Stomach (tissue), 8 donors: ENCODE measurements at regions not wholly inside any gene's neighbourhood (a gene's known extent, or its start where the extent isn't known, plus 50 kb on each side); places are given as distances from the start of the nearest gene placed in this dataset.

ENCODE experiments used
- DNase-seq, 2 donors: peaks; one replicate each; pipeline versions ENCODE4 v3.0.0 to v3.0.0-alpha.2; 2013 to 2019
- H3K27ac ChIP-seq, 5 donors: fragments of 200-600 bp in 4 of 5; sonication (generic) in 4 of 5; one replicate each; pipeline ENCODE4 v1.5.1; 2013 to 2019; ENCODE audit warnings: mild to moderate bottlenecking in 1 of 5, moderate library complexity in 1 of 5
- H3K27me3 ChIP-seq, 3 donors: fragments of 200-600 bp; sonication (generic); one replicate each; pipeline ENCODE4 v1.5.1; 2017 to 2019; ENCODE audit warnings: mixed run types in 1 of 3
- H3K36me3 ChIP-seq, 4 donors: fragments of 200-600 bp; sonication (generic); 1 replicate in 3 of 4; 2 replicates in 1 of 4; pipeline ENCODE4 v1.5.1; 2016 to 2019
- H3K4me1 ChIP-seq, 4 donors: fragments of 200-600 bp; sonication (generic); one replicate each; pipeline ENCODE4 v1.5.1; 2016 to 2019
- H3K4me3 ChIP-seq, 4 donors: fragments of 200-600 bp; sonication (generic) in 3 of 4; one replicate each; pipeline ENCODE4 v1.5.1; 2016 to 2019; ENCODE audit warnings: mild to moderate bottlenecking in 1 of 4
- H3K9me3 ChIP-seq, 4 donors: fragments of 200-600 bp; sonication (generic); one replicate each; pipeline ENCODE4 v1.5.1; 2016 to 2019
- EP300 ChIP-seq: sonication (generic); formaldehyde crosslinking; IDR thresholded peaks from one replicate; pipeline ENCODE4 v1.6.1; 2017; ENCODE audit warnings: antibody characterized with exemption
- POLR2A ChIP-seq, 4 donors: fragments of 450-650 bp; IDR thresholded peaks; one replicate each; pipeline ENCODE4 v1.6.1; 2016; ENCODE audit warnings: antibody characterized with exemption in 4 of 4, control low read depth in 2 of 4, mild to moderate bottlenecking in 1 of 4, moderate library complexity in 1 of 4
- POLR2AphosphoS5 ChIP-seq, 3 donors: sonication (generic); formaldehyde crosslinking; IDR thresholded peaks; one replicate each; pipeline ENCODE4 v1.6.1; 2016; ENCODE audit warnings: antibody characterized with exemption in 3 of 3
- WGBS, 5 donors: extraction: QIAGEN DNeasy Blood & Tissue Kit in 3 of 5; methylation state at CpG; one replicate each; pipeline versions ENCODE4 v1.1.5 to v1.1.7; 2013 to 2018; 5-methylcytosine and 5-hydroxymethylcytosine counted together
- intact Hi-C: fragments of 100-400 bp; cut with DNase I; formaldehyde crosslinking; loops from one replicate; pipeline ENCODE4 v1.15.1; 2023; ENCODE audit warnings: low total_unique reads
- TF ChIP-seq, protein P1 (sequence below), 7 experiments: fragments of 450-650 bp in 4 of 7; fragments of 200-600 bp in 3 of 7; sonication (generic) in 3 of 7; IDR thresholded peaks; one replicate each; pipeline ENCODE4 v1.5.1; 2016 to 2019; ENCODE audit warnings: antibody characterized with exemption in 7 of 7, control low read depth in 2 of 7, mild to moderate bottlenecking in 1 of 7
- donor health status: healthy with polysubstance abuse.
- donor health status: Bipolar disorder and iron deficiency.
- donor health status: healthy.

DNA sequence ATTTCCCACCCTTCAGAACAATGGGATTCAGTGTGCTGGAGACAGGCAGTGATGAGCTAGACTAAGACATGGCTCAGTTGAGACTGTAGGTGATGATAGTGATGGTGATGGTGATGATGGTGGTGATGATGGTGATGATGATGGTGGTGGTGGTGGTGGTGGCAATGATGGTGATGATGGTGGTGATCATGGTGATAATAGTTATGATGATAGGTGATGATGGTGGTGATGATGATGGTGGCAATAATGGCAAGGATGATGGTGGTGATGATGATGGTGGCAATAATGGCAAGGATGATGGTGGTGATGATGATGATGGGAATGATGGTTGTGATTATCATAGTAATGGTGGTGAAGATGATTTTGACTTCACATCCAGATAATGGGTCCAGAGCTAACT lies 176.7 kb downstream of the NXNL2 start:
- no peaks in the 10 kb centered on the region for H3K27me3 ChIP-seq
- H3K4me1 ChIP-seq: peaks cover 0 to 4% (median 0%) of the 10 kb centered on the region in 4 donors
- no peak overlapping the region for H3K4me3 ChIP-seq
- no peaks in the 10 kb centered on the region for H3K36me3 ChIP-seq
- no peak for DNase-seq
- TF ChIP-seq POLR2A (IDR thresholded peaks at IDR 0.05): no peak
- no peak for TF ChIP-seq EP300
- TF ChIP-seq, protein P1, sequence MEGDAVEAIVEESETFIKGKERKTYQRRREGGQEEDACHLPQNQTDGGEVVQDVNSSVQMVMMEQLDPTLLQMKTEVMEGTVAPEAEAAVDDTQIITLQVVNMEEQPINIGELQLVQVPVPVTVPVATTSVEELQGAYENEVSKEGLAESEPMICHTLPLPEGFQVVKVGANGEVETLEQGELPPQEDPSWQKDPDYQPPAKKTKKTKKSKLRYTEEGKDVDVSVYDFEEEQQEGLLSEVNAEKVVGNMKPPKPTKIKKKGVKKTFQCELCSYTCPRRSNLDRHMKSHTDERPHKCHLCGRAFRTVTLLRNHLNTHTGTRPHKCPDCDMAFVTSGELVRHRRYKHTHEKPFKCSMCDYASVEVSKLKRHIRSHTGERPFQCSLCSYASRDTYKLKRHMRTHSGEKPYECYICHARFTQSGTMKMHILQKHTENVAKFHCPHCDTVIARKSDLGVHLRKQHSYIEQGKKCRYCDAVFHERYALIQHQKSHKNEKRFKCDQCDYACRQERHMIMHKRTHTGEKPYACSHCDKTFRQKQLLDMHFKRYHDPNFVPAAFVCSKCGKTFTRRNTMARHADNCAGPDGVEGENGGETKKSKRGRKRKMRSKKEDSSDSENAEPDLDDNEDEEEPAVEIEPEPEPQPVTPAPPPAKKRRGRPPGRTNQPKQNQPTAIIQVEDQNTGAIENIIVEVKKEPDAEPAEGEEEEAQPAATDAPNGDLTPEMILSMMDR (IDR thresholded peaks at IDR 0.05): no peak
- H3K27ac ChIP-seq: no peak overlapping the region
- H3K9me3 ChIP-seq: peaks cover 0 to 5% (median 2%) of the 10 kb centered on the region in 4 donors
- intact Hi-C loops: no loop called here

DNA sequence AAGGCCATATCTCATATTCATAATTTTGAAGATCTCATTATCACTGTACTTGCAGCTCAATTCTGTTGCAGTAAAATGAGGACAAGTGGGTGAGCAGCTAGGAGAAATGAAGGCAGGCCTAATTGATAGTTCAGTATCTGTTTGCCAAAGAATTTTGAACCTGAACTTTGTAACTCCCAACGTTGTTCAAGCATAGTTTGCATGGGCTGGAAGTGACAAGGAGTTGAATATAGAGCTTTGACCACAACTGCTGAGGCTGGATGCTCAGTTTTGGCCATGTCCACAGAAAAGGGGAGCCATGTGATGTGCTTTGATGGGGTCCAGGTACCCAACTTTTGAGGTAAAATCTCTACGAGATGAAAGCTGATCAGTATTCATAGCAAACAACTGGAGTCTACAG lies 177.5 kb downstream of the NXNL2 start:
- H3K9me3 ChIP-seq: peaks cover 0 to 5% (median 2%) of the 10 kb centered on the region in 4 donors
- DNase-seq: no peak
- H3K36me3 ChIP-seq: no peaks in the 10 kb centered on the region
- no peak overlapping the region for H3K27ac ChIP-seq
- H3K4me3 ChIP-seq: no peak overlapping the region
- H3K4me1 ChIP-seq: peaks cover 0 to 4% (median 0%) of the 10 kb centered on the region in 4 donors
- H3K27me3 ChIP-seq: no peaks in the 10 kb centered on the region
- intact Hi-C loops: no loop called here
- TF ChIP-seq POLR2AphosphoS5 (IDR thresholded peaks at IDR 0.05): no peak
- TF ChIP-seq POLR2A (IDR thresholded peaks at IDR 0.05): no peak
- no peak for TF ChIP-seq EP300
- TF ChIP-seq, protein P1 (IDR thresholded peaks at IDR 0.05): no peak
- 63 to 80% (median 73%) methylated on average over 2 of the region's 2 CpGs for WGBS, 5 donors

DNA sequence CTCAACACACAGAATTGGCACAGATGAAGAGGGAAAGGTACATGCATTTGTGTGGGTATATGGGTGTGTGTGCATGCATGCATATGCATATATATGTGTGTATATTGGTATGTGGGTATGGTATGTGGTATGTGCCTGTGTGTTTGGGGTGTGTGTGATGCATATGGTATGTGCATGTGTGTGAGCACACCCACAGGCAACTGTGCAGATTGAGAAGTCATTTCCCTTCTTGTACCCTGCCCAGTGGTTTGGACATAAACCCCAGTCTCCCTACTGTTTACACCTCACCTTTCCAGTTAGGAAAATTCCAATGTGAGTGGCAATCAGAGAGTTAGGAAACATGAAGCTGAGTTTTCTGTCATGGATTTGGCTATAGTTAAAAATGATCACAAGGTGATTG lies 178.0 kb downstream of the NXNL2 start:
- no peak for DNase-seq
- Histone ChIP-seq H3K9me3 (peaks cover 0 to 5% (median 2%) of the 10 kb centered on the region in 4 donors), H3K27me3 (no peaks in the 10 kb centered on the region), H3K27ac (no peak overlapping the region), H3K4me3 (no peak overlapping the region), H3K4me1 (peaks cover 0 to 4% (median 0%) of the 10 kb centered on the region in 4 donors), H3K36me3 (no peaks in the 10 kb centered on the region)
- TF ChIP-seq POLR2A (IDR thresholded peaks at IDR 0.05) (no peak), EP300 (no peak), POLR2AphosphoS5 (IDR thresholded peaks at IDR 0.05) (no peak)
- TF ChIP-seq, protein P1 (IDR thresholded peaks at IDR 0.05): no peak
- intact Hi-C loops: no loop called here

DNA sequence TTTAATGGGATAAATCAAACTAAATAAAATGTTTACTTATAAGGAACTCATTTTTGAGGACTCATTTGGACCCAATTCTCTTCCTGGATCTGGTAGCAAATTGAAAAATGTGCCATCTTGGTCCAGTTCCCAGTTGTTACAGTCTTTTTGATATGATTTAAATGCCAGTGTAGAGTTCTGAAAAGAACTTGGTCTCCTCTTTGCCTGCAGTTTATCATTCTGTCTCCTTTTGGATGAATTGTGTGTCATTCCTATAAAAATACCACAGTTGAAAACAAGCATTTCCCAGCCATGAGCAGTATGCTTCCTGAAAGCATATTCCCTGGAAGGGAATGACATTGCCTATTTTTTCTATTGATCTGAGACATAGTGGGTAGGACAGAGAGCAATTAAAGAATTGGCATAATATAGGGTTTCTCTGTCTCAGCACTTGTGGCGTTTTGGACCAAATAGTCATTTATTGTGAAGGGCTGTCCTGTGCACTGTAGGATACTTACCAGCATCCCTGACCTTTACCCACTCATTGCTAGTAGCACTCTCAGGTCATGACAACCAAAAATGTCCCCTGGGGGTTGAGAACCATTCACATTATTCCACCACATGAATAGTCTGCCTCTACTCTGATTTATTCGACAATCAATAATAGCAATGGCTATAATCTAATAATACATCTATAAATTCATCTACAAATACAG lies 181.8 kb downstream of the NXNL2 start:
- Histone ChIP-seq H3K4me1 (peaks cover 0 to 4% (median 0%) of the 10 kb centered on the region in 4 donors), H3K27me3 (no peaks in the 10 kb centered on the region), H3K27ac (no peak overlapping the region), H3K36me3 (no peaks in the 10 kb centered on the region), H3K9me3 (peaks cover 0 to 5% (median 2%) of the 10 kb centered on the region in 4 donors), H3K4me3 (no peak overlapping the region)
- TF ChIP-seq POLR2AphosphoS5 (IDR thresholded peaks at IDR 0.05): no peak
- TF ChIP-seq, protein P1 (IDR thresholded peaks at IDR 0.05): no peak
- TF ChIP-seq POLR2A (IDR thresholded peaks at IDR 0.05): no peak
- TF ChIP-seq EP300: no peak
- no peak for DNase-seq
- 84 to 94% (median 92%) methylated on average over 2 of the region's 2 CpGs for WGBS, 5 donors
- intact Hi-C loops: no loop called here
